PC-9 (cell line): ENCODE measurements at regions not wholly inside any gene's neighbourhood (a gene's known extent, or its start where the extent isn't known, plus 50 kb on each side); places are given as distances from the start of the nearest gene placed in this dataset.

Experiments
- BruUV-seq: library from RNA; stranded (reverse); fragments of 400-500 nt; replicated peaks from 2 replicates; lab custom pipeline; 2021; lab: Mats Ljungman, UMichigan
- CTCF ChIA-PET: fragments of 300-600 bp; sonication (Branson Sonifier 250); formaldehyde crosslinking; loops from one replicate; lab custom pipeline; 2022; ENCODE audit warnings: antibody characterized with exemption; lab: Charles Lee
- POLR2A ChIA-PET: fragments of 300-600 bp; sonication (Branson Sonifier 250); formaldehyde crosslinking; loops from one replicate; lab custom pipeline; 2022; ENCODE audit warnings: antibody characterized with exemption; ENCODE audit not compliant: unreplicated experiment; lab: Charles Lee
- DNase-seq, 2 experiments: peaks; one replicate each; pipeline versions ENCODE4 v3.0.0 to v3.0.0-alpha.2; 2015 to 2022; ENCODE audit warnings: mixed read lengths in 1 of 2
- H2AFZ ChIP-seq: fragments of 200-600 bp; sonication (generic); 2 replicates; pipeline ENCODE4 v1.8.1; 2017; ENCODE audit warnings: antibody characterized with exemption
- H3F3A ChIP-seq: fragments of 200-600 bp; sonication (generic); 2 replicates; pipeline ENCODE4 v1.8.1; 2017; ENCODE audit warnings: antibody characterized with exemption, mild to moderate bottlenecking, low read depth; ENCODE audit not compliant: insufficient read depth
- H3K27ac ChIP-seq: fragments of 200-600 bp; sonication (generic); 2 replicates; pipeline ENCODE4 v1.6.1; 2016; ENCODE audit warnings: mixed run types
- H3K27me3 ChIP-seq: fragments of 200-600 bp; sonication (generic); 2 replicates; pipeline ENCODE4 v1.6.1; 2016; ENCODE audit warnings: low read depth, mixed run types; ENCODE audit not compliant: insufficient read depth
- H3K36me3 ChIP-seq: fragments of 200-600 bp; sonication (generic); 2 replicates; pipeline ENCODE4 v1.6.1; 2016; ENCODE audit warnings: low read depth, mixed run types
- H3K4me1 ChIP-seq: fragments of 200-600 bp; sonication (generic); replicated peaks from 2 replicates; pipeline ENCODE4 v1.6.1; 2016; ENCODE audit warnings: mixed run types; ENCODE audit not compliant: insufficient read depth
- H3K4me2 ChIP-seq: fragments of 200-600 bp; sonication (generic); 2 replicates; pipeline ENCODE4 v1.6.1; 2017; ENCODE audit warnings: mixed run types
- H3K4me3 ChIP-seq: fragments of 200-600 bp; sonication (generic); 2 replicates; pipeline ENCODE4 v1.6.1; 2016; ENCODE audit warnings: mixed run types
- H3K79me2 ChIP-seq: fragments of 200-600 bp; sonication (generic); 2 replicates; pipeline ENCODE4 v1.6.1; 2017; ENCODE audit warnings: low read depth, mixed run types
- H3K9me2 ChIP-seq: fragments of 200-600 bp; sonication (generic); 2 replicates; pipeline ENCODE4 v1.8.1; 2017; ENCODE audit warnings: mild to moderate bottlenecking; ENCODE audit not compliant: insufficient read depth
- H3K9me3 ChIP-seq: fragments of 200-600 bp; sonication (generic); 2 replicates; pipeline ENCODE4 v1.8.1; 2016; ENCODE audit warnings: low read depth; ENCODE audit not compliant: insufficient read depth
- H4K20me1 ChIP-seq: fragments of 200-600 bp; sonication (generic); 2 replicates; pipeline ENCODE4 v1.8.1; 2017; ENCODE audit not compliant: insufficient read depth
- EZH2 ChIP-seq: fragments of 200-600 bp; sonication (generic); IDR thresholded peaks from 2 replicates; pipeline ENCODE4 v1.8.0; 2017; ENCODE audit warnings: antibody characterized with exemption, low read depth
- intact Hi-C: fragments of 100-400 bp; cut with micrococcal nuclease; formaldehyde crosslinking; loops from one replicate; pipeline ENCODE4 v1.10.0; 2022; ENCODE audit not compliant: unreplicated experiment
- TF ChIP-seq, protein P1 (sequence below): fragments of 200-600 bp; sonication (generic); conservative IDR thresholded peaks from 2 replicates; pipeline ENCODE4 v1.6.1; 2017; ENCODE audit warnings: mixed run types, antibody characterized with exemption, mild to moderate bottlenecking, moderate library complexity

DNA sequence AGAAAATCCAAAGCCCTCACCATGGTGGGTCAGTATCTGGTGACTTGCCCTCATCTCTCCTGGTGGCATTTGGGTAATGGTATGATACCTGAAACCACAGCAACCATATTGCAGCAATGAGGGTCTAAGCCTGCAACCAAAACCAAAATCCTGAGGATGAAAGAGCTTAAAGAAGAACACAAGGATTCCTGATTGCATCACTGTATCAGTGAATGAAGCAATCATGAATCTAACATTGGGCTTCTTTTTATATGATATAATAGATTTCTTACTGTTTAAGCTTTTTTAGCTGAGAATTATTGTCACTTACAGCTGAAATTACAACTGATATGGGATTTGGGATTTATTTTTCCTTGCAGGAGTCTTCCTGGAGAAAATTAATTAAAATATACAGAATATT lies 269.9 kb downstream of the MEF2C start:
- TF ChIP-seq EZH2, result no peak
- TF ChIP-seq, protein P1, sequence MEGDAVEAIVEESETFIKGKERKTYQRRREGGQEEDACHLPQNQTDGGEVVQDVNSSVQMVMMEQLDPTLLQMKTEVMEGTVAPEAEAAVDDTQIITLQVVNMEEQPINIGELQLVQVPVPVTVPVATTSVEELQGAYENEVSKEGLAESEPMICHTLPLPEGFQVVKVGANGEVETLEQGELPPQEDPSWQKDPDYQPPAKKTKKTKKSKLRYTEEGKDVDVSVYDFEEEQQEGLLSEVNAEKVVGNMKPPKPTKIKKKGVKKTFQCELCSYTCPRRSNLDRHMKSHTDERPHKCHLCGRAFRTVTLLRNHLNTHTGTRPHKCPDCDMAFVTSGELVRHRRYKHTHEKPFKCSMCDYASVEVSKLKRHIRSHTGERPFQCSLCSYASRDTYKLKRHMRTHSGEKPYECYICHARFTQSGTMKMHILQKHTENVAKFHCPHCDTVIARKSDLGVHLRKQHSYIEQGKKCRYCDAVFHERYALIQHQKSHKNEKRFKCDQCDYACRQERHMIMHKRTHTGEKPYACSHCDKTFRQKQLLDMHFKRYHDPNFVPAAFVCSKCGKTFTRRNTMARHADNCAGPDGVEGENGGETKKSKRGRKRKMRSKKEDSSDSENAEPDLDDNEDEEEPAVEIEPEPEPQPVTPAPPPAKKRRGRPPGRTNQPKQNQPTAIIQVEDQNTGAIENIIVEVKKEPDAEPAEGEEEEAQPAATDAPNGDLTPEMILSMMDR, result no peak
- POLR2A ChIA-PET, result no interaction called here
- no TSS peak for BruUV-seq
- H3K27ac ChIP-seq, result no peak overlapping the region
- CTCF ChIA-PET, result no interaction called here
- intact Hi-C loops, result no loop called here
- H3K9me2 ChIP-seq, result no peaks in the 10 kb centered on the region
- no peak overlapping the region for H2AFZ ChIP-seq
- H3K4me1 ChIP-seq, result no peaks in the 10 kb centered on the region
- H3K4me3 ChIP-seq, result no peak overlapping the region
- H3K4me2 ChIP-seq, result no peak overlapping the region
- H3K79me2 ChIP-seq, result no peaks in the 10 kb centered on the region
- DNase-seq, result no peak
- no peaks in the 10 kb centered on the region; the same call in 1 of the 2 replicates for H3K9me3 ChIP-seq
- no peaks in the 10 kb centered on the region for H3K27me3 ChIP-seq
- no peaks in the 10 kb centered on the region for H3K36me3 ChIP-seq
- H4K20me1 ChIP-seq, result no peaks in the 10 kb centered on the region
- H3F3A ChIP-seq, result no peaks in the 10 kb centered on the region

DNA sequence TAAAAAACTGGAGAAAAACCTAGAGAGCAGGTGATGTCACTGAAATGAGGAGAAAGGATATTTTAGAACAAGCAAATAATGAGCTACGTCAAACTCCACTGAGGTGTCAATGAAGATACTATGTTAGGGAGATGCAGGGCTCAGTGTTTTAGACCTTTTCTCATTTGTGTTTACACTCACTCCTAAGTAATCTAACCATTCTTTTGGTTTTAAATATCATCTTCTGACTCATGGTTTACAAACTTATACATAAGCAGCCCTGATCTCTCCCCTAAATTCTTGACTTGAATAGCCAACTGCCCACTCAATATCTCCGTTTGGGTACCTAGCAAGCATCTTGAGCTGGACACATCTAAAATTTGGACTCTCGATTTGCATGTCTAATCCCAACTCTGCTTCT lies 272.4 kb downstream of the MEF2C start:
- no peak overlapping the region for H3K27ac ChIP-seq
- no peak overlapping the region for H3K4me2 ChIP-seq
- BruUV-seq, result no TSS peak
- CTCF ChIA-PET, result interaction anchor here (0.6 kb wide), 1 partner anchor 732 kb away, joined by 3 read pairs; no protein-coding TSS in a partner anchor
- H3K27me3 ChIP-seq, result no peaks in the 10 kb centered on the region
- no peak for DNase-seq
- no peaks in the 10 kb centered on the region for H3K9me2 ChIP-seq
- intact Hi-C loops, result no loop called here
- H3K36me3 ChIP-seq, result no peaks in the 10 kb centered on the region
- POLR2A ChIA-PET, result no interaction called here
- no peak overlapping the region for H3K4me3 ChIP-seq
- no peaks in the 10 kb centered on the region for H4K20me1 ChIP-seq
- H3K4me1 ChIP-seq, result no peaks in the 10 kb centered on the region
- H3F3A ChIP-seq, result no peaks in the 10 kb centered on the region
- no peak for TF ChIP-seq EZH2
- TF ChIP-seq, protein P1, result no peak
- H2AFZ ChIP-seq, result no peak overlapping the region; the same call in 1 of the 2 replicates
- H3K9me3 ChIP-seq, result no peaks in the 10 kb centered on the region; the same call in 1 of the 2 replicates
- H3K79me2 ChIP-seq, result no peaks in the 10 kb centered on the region

DNA sequence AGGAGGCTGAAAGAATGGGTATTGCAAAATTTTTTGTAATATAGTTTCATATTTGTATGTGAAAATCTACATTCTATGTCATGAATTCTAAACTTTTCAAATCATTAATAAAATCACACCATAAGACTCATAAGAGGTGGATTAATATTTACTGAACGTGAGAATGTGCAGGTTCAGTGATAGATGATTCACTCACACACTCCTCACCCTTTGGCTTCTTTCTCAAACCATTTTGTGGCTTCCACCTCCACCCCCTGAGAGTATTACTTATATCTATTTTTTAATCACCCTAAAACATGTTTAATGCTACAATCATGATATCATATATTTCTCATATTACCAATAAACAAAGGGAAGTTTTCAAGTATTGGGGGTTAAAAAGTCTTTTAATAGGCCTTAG lies 275.5 kb downstream of the MEF2C start:
- Histone ChIP-seq H2AFZ (no peak overlapping the region), H3K4me3 (no peak overlapping the region), H3K27me3 (no peaks in the 10 kb centered on the region), H4K20me1 (no peaks in the 10 kb centered on the region), H3K79me2 (no peaks in the 10 kb centered on the region), H3K36me3 (no peaks in the 10 kb centered on the region), H3K27ac (no peak overlapping the region), H3K4me2 (no peak overlapping the region), H3K9me2 (no peaks in the 10 kb centered on the region), H3F3A (no peaks in the 10 kb centered on the region), H3K9me3 (no peaks in the 10 kb centered on the region), H3K4me1 (no peaks in the 10 kb centered on the region)
- TF ChIP-seq EZH2, result no peak
- TF ChIP-seq, protein P1, result no peak
- intact Hi-C loops, result no loop called here
- ChIA-PET POLR2A (no interaction called here), CTCF (no interaction called here)
- DNase-seq, result no peak
- no TSS peak for BruUV-seq
